HT1080 (cell line): ENCODE measurements at regions not wholly inside any gene's neighbourhood (a gene's known extent, or its start where the extent isn't known, plus 50 kb on each side); places are given as distances from the start of the nearest gene placed in this dataset.
A peak's percentile ranks its signal among the peaks of the same experiment; 100 is the strongest.
"Not testable (repeated sequence)": the region's sequence is repeated elsewhere in the genome, so short reads cannot be mapped to it uniquely, and the experiment has no call there.

Experiments used
- DNase-seq: peaks from one replicate; pipeline ENCODE4 v3.0.0-alpha.2; 2015; ENCODE audit warnings: low read depth

DNA sequence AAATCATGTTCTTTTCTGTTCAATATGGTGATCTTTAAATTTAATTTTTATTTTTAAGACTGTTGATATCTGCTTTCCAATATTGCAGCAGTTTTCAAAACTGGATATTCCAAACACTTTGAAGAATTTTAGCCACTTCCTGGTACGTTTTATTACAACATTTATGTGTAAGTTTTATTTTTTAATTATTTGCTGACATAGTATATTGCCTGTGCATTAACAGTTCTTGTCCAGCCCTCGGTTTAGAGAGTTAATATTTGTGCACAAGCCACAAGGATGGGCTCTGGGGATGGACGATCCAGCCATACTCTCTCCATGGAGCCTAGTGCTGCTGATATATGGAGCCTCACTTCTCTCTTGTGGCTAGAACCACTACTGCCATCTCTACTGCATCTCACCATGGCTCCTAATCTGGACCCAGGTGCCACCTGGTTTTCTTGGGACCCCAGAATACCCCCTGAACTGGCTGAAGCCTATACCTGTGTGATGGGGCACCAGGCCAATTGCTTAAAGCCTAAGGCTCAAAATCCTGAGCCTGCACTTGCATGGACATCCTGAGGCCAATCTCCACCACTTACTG lies 262.5 kb downstream of the RASSF9 start:
- DNase-seq, result no peak

DNA sequence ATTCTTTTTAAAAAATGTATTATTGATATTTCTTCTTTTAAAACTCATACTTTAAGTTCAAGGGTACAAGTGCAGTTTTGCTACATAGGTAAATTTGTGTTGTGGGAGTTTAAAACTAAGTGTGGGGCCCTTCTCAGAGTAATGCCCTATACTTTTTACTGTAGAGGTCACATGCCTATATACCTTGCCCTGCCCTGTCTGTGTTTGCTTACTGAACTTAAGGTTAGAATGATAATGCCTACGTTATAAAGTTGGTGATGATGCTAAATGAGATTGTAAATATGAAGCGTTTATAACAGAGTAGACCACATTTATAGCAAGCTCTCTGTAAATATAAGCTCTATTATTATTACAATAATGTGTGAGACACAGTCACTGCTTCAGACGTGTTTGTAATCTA lies 261.9 kb downstream of the RASSF9 start:
- no peak for DNase-seq

DNA sequence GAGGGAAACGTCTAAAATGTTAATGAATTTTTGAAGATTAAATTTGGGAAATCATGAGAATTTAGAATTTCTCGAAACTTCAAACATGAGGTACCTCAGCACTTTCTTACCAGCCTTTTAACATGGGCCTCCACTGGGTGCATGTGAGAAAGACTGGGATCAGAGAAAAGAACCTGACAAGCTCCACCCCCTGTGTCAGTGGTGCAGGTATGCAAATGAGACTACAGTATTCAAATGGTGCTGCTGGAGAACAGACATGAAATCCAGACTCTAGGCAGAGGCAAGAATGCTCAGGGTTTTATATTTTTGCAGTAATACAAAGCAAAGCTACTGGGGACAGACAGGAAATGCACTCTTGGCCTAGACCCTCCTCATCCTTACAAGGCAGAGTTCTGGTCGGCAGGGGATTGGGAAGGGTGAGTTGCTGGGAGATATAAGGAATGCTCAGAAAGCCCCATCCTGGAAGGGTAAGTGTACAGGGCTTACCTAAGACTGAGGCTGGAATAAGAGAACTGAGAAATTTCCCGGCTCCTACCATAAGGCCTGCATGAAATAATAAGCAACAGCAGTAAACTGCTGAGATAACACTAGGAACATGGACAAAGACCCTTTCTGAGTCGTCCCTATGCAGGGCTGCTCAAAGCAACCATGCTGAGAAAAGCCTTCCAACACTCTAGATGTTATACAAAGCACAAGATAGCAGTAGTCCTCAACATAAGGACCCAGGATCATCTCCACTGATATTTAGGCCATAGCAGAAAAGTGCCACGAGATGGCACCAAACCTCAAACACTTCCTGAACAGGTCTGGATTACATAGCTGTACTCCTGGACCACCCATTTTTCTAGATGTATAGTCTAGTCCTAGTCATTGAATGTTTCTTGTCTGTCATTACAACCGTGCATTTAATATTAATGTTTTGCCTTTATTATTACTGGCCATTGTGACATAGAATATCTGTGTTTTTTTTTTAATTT lies 260.8 kb downstream of the RASSF9 start:
- peak; percentile 61 for DNase-seq

DNA sequence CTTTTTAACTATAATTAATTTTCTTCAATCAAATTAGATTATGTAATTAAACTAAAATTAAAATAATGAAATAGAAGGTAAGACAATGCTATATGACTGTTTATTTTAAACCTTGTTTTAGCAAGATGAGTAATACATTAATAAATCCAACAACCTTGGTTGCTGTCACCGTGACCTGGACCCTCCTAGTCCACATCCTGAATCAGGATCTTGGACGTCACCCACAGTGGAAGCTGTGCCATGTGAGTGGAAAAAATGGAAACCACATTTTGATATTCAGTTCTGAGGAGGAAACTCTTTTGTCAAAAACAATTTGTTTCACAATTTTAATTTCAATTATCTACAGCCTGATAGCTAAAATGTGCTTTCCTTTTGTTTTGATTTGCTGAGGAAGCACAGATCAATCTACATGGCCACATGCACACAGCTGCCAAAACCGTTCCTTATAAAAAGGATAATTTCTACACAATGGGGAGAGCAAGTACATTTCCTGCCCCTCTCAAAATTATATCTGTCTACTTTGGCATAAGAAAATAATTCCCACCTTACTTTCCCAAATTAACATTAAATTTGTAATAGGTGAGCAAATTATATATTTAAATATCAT lies 255.5 kb downstream of the RASSF9 start:
- DNase-seq, result peak; percentile 6

DNA sequence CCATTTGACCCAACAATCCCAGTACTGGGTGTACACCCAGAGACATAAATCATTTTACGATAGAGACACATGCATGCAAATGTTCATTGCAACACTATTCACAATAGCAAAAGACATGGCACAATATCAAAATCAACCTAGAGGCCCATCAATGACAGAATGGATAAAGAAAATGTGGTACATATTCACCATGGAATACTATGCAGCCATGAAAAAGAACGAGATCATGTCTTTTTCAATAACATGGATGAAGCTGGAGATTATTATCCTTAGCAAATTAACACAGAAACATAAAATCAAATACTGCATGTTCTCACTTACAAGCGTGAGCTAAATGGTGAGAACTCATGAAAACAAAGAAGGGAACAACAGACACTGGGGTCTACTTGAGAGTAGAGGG lies 249.1 kb downstream of the RASSF9 start:
- no peak for DNase-seq

DNA sequence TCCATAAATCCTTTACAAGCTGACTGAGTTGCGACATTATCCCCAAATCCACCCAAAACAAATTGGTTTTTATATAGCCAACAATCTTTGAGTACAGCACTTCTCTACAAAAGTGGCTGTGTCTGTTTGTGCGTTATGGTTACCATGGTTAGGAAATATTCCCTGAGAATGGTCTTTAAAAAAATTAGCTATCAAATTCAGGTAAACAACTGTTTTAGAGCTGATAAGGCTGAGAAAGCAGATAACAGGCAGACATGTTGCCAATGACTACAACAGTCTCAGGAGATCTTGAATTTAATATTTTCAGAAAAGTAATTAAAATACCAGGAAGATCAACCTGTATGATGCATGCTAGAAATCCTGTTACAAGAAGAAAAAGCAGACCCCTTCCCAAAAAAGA lies 248.0 kb downstream of the RASSF9 start:
- no peak for DNase-seq

DNA sequence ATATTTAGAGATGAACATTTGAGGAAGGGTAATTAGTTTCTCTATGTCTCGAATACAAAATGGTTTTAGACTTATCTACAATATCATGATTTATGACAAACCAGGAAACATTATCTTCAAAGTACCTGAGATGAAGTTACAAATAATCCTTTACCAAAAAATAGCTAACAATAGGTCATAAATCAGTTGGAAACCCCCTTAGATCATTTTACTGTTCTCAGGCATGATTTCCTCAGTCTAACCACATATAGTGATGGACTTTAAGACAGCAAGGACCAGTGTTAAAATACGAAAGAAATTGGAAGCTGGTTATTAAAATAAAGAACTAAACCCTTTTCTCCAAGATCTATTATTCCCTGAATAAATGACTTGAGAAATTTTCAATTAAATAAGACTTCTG lies 235.4 kb downstream of the RASSF9 start:
- no peak for DNase-seq

DNA sequence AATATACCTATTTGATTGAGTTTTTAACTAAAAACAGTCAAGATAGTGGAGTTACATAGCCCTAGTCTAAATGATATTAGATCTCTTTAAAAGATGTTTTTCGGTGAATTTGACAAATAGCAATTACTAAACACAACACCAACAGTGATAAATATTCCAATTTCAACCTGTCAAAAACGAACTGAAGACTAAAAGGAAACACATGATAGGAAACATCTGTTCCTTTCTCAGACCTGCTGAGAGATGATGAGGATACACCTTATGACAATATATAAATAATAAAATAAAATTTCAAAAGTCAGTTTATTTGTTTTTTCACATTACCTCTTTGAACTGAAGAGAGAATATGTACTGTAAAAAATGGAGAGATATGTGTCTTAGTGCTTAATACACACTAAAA lies 232.7 kb downstream of the RASSF9 start:
- no peak for DNase-seq

DNA sequence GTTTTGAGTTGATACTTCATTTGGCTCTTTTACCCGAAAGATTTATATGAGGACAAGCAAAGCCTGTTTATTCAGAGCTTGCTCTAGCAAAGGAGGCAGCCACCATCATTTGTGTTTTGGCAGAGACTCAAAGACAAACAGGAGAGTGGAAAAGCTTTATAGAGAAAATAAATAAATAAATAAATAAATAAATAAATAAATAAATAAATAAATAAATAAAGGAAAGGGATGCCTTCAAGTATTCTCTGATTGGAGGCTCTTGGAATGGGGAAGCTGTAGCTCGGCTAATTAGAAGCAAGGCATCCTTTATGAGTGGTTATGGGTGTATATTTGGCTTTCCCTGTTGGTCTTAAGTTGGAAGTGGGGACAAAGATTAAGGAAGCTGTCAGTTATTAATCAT lies 229.8 kb downstream of the RASSF9 start:
- DNase-seq, result no peak

DNA sequence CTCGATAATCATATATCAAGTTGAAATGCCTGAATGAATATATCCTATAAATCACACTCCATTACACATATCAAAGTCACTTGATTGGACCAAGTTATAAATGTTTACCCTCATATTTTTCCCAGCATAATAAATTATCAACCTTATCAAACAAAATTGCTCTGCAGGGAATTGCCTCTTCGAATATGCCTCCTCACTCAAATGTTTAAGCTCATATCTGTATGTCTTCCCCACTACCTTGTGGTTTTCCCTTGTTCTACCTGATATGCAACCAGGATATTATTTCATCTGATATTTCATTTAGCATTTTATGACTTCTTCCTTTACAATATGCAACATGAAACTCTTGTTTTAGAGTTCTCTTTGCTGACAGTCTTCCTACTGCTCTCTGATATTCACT lies 226.4 kb downstream of the RASSF9 start:
- no peak for DNase-seq

DNA sequence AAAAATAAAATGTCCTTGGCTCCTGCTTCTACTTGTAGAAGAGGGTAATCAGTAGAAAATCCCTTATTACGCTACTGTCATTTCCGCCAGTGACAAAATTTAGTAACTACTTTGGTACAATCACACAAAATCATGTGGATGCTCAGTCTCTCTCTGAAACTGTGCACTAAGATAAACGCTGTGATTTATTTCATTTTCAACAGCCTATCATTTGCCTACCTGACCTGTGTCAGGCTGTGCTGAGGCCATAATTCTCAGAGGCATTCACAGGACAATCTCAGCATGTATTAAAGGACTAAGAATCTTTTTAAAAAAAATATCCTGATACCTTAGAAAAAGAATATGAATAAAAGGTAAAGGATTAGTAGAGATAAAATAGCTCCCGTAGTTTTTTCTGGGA lies 226.0 kb downstream of the RASSF9 start:
- DNase-seq, result no peak

DNA sequence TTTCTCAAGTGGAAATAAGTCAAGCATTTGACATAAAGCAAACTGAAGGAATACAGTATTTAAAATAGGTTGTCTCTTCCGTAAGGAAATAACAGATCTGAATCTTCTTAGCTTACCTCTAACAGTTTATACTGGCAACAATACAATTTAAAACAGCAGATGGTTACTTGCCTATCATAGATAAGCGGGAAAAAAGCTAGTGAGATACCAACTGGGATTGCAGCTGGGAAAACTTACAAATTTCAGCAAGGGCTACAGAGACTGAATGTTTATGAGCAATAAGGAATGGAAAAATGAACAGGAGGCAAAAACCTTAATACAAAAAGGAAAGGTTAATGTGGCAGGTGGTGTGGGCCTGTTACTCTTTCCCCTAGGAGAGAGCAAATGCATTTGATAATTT lies 220.0 kb downstream of the RASSF9 start:
- DNase-seq, result no peak

DNA sequence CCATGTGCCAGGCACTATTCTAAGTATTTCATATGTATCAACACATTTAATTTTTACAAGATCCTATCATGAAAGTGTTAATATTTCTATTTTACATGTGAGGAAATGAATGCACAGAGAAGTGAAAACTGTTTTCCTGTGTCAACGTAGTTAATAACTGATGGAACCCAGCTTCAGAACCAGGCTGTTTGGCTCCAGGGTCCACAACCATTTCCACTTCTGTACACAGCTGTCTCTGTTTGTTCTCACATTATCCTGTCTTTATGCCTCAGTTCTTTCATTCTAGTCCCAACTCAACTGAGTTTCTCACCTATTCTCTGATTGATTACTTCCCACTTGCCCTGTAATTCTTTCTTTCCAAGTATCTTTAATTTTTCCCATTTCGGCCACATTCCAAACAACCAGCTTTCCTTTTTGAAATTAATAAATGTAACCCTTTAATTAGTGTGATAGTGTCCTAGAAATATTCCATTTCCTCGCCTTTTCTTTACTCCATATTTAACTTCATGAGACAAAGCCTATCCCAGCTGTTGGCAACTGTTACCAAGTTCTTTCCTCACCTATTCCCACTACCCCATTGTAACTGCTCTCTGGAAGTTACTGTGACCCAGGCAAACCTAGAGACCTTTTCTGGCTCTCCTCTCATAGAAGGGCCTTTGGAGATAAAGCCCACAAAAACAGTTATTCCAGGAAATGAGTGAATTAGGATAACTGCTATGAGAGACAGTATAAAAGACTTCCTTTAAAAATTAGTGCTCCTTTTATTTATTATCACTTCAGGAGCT lies 218.7 kb downstream of the RASSF9 start:
- DNase-seq, result no peak

DNA sequence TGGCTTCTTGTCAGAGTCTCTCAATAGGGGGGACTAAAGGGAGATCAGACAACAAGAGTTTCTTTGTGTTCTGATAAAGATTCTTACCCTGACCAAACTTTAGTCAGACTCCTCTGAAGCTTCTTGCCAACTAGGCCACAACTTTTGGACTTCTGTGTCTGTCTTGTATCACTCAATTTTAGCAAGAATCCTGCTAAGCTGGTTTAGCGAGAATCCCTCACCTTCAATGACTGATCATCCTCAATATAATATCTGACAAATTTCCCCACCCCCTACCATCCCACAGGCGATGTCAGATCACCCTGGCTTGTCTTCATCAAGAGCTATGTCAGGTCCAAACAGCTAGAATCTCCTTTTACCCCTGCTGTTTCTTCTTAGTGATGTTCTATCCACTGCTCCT lies 215.2 kb downstream of the RASSF9 start:
- no peak for DNase-seq

DNA sequence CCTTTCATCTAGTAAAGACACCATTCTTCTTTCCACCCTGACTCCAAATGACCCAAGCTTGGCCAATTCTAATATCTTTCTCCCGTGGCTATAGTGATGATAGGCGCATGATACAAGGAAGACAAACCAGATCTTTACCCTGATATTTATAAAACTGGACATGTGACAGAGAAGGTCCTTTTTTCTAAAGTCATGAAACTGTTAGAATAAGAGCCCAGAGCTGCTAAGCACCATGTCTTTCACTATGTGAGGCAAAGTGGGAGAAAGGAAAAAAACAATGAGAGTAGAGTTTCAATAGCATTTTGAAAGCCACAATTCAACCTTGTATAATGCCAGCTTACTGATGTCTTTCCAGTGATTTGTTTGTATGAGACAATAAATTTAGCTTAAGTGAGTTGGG lies 212.4 kb downstream of the RASSF9 start:
- DNase-seq, result no peak

DNA sequence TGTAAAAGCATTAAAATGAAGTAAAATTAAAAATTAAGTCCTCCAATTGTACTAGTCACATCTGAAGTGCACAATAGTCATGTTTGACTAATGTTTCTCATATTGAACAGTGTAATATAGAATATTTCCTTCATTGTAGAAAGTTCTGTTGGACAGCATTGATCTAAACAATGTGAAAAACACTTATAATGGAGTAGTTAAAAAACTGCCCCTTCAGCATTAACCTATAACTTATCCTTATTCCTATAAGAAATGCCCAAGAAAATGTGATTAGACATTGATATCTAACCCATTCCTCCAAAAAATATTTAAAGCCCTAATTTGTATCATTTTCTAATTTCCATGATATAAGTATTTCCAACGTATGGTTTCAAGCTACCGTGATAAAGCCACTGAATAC lies 210.7 kb downstream of the RASSF9 start:
- no peak for DNase-seq

DNA sequence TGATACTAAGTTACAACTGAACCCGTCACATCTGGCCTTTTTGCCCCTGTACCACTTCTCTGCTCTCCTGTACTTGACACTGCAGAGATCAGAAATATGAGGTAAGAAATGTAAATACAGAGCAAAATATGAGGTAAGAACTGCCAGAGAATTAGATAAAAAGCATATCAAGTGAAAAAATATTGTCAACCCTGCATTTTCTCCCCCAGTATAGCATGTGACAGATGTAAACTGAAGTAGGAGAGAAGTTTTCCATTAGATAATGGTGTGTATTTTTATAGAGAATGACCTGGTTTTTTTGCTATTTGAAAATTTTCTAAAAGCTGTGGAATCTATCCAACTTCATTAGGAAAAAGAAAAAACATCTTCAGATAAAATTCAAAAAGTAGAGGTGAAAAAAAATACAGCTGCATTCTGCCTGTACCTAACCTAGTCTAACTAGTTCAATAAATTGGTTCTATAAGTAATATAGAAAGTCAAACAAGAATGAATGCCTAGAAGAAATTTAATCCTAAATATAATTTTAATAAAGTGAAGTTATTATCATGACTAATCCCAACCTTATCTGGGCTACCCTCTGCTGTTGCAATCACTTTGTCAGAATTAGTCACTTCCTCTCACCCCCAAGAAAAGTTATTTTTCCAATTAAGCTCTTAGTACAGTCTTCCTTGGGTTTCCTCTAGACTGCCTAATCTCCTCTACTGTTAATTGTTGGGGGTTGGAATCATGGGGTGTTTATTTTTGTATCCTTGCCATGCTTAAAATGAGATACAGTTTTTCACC lies 210.0 kb downstream of the RASSF9 start:
- DNase-seq, result peak; percentile 84

DNA sequence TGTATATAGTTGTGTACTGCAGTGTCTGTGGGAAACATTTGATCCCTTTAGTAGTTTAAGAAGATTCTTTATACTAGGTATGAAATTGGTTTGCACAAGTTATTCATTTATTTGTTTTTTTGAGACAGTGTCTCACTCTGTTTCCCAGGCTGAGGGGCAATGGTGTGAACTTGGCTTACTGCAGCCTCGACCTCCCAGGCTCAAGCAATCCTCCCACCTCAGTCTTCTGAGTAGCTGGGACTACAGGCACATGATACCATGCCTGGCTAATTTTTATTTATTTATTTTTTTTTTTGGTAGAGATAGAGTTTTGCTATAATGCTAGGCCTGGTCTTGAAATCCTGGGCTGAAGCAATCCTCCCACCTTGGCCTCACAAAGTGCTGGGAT lies 209.4 kb downstream of the RASSF9 start:
- no peak for DNase-seq

DNA sequence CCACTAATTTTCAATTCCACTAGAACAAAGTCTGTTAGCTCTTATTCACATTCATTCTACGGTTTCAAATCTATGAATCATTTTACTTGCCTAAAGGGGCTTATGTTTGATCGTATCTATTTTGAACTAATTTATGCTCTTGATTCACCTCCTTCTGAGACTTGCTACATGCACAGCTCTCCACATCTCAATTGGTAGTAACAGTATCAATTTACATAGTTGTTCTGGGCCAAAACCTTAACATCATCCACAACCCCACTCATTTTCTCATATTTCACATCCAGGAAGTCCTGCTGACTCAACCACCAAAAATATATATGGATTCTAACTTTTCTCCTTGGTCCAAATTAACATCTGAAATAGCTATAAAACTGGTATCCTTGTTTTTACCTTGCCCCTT lies 208.6 kb downstream of the RASSF9 start:
- peak; percentile 84 for DNase-seq

DNA sequence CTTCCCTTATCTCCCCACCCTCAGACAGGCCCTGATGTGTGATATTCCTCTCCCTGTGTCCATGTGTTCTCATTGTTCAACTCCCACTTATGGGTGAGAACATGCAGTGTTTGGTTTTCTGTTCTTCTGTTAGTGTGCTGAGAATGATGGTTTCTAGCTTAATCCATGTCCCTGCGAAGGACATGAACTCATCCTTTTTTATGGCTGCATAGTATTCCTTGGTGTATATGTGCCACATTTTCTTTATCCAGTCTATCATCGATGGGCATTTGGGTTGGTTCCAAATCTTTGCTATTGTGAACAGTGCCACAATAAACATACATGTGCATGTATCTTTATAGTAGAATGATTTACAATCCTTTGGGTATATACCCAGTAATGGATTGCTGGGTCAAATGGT lies 207.6 kb downstream of the RASSF9 start:
- DNase-seq, result not testable (repeated sequence)

DNA sequence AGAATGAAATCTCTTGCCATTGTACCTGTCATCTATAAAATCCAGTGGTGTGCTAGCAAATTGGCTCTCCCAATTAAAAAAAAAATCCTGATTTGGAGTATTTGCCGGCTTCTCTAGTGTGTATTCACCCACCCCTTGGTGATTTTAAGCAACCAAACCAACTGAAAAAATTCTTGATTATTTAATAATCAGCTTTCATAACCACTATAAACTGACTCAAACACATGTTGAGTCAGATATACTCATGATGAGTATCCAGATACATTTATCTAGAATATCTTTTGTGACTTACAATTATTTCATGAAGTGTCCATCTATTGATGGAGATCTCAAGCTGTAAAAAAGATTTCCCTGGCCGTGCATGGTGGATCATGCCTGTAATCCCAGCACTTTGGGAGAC lies 205.4 kb downstream of the RASSF9 start:
- DNase-seq, result no peak
